NCI-H345 treated with DMSO at 0.1 percent for 48 hours (cell line): ENCODE measurements at regions not wholly inside any gene's neighbourhood (a gene's known extent, or its start where the extent isn't known, plus 50 kb on each side); places are given as distances from the start of the nearest gene placed in this dataset.
"Not testable (repeated sequence)": the region's sequence is repeated elsewhere in the genome, so short reads cannot be mapped to it uniquely, and the experiment has no call there.

Experiments
- DNase-seq: peaks from one replicate; lab custom pipeline; 2025; ENCODE audit not compliant: unreplicated experiment; lab: John Stamatoyannopoulos, UW

DNA sequence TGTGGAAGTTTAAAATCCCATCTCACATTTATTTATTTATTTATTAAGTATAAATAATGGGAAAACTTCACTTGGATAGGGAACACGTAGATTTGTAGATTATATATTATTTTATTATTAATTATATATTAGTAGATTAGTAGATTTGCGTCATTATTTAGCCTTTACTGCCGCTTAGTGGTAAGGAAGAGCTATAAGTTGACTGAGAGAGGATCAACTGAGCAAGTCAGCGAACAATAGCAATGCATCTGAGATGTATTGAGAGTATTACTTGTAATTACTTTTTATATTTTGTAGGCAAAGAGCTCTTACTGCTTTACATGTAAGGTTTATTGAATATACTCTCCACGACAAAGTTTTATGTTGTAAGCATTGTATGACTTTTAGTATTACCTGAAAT, 244.5 kb upstream of the ANKRD30A start:
- DNase-seq = no peak

GRCh38 chr10:36872702-36873393, 252.6 kb upstream of the ANKRD30A start:
- no peak for DNase-seq

- no peak for DNase-seq
These were observed 284.6 kb upstream of the ANKRD30A start for GRCh38 chr10:36840788-36841187.

- no peak for DNase-seq
These were observed 288.0 kb upstream of the ANKRD30A start for GRCh38 chr10:36837416-36837815.

- no peak for DNase-seq
These were observed 305.6 kb upstream of the ANKRD30A start for GRCh38 chr10:36819781-36820180.

- no peak for DNase-seq
These were observed 307.5 kb upstream of the ANKRD30A start for GRCh38 chr10:36817898-36818297.

GRCh38 chr10:36808625-36809362, 316.6 kb upstream of the ANKRD30A start:
- no peak for DNase-seq

DNA sequence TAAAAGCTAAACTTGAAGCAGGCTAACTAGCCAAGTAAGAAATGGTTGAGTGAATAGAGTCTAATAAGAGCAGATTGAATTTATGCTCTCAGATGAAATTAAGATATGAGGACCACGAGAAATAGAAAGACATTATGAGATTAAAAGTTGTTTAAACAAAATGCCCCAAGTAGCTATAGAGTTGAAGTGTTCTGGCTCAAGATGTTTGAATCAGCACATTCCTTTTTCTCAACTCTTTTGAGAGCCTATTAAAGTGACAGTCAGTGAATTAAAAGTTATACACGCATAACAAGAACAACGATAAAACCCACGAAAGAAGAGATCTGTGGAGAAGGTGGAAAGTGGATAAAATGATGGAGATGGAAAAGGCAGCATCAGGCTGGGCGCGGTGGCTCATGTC, 322.2 kb upstream of the ANKRD30A start:
- DNase-seq = no peak

DNA sequence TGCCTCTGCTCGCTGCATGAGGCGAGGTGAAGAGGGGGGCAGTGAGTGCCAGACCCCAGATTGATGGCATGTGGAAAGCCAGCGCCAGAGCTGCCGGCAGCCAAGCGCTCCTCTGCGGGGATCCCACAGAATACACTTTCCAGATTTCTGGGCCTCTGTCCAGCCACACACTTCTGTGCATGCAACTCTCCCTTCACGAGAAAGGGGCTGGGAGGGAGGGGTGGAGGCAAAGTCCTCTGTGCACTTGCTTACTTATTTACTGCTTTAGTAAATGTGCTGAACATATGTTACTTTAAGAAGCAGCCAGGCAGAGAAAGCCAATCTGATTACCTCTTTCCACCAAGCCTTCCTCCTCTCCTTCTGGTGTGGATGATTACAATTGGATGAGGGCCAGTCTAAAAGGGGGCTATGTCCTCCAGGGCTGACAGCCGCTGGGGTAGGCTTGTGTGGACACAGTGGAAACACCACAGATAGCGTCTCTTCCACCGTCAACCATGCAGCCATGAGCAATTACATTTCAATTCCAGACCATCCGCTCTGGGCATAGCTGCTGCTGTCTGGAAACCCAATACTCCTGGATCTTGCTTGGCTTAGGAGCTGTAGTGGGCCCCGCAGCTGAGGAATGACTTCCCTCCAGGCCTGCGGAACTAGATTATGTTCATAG, 322.8 kb upstream of the ANKRD30A start:
- no peak for DNase-seq

DNA sequence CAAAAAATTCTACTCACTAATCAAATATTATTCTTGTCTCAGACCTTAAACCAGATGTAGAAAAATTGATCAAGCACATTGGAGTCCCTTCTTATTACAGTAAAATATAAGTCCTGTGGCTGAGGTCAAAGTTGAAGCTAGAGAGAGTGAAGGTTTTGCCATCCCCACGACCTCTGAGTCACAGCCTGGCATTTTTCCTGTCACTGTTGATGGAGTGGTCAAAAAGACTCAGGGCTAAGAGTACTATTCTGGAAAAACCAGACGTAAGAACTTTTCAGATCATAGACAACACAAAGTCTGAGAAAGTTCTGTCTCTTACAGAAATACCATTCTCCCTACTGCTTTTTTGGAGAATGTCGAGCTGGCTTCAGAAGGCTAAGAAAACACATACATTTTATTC, 323.7 kb upstream of the ANKRD30A start:
- DNase-seq = no peak

DNA sequence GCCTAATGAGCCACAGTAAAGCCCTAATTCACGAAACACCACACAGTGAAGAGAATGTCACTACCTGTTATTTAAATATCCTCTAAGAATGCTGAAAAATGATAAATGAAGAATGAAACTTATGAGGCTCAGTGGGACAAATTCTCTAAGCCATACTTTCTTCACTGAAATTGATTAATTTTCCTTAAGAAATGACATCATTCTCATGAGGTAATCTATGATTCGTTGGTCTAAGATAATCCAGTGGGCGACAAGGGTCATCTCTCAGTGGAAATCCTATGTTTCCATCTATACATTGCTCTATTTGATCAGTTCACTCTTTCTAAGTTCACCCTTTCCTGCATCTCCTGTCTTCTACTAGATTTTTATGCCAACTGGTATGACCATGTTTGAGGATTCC, 330.4 kb upstream of the ANKRD30A start:
- DNase-seq = no peak

GRCh38 chr10:36789974-36790373, 335.4 kb upstream of the ANKRD30A start:
- no peak for DNase-seq

DNA sequence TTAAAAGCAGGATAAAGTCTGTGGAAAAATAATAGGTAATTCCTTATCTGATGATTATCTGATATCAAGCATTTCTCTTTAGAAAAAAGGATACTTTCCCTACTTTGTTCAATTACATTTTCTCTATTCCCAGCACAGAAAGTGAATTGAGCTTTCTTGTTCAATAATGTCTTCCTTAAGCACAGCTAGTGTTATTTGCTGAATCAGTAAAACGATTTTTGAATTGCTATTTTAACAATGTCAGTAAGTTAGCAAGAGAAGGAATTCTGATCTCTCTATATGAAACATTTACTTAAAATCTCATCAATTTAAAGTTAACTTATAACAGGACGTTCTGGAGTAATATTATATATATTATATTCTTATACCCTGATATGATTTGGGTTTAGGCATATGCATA, 337.2 kb upstream of the ANKRD30A start:
- no peak for DNase-seq

DNA sequence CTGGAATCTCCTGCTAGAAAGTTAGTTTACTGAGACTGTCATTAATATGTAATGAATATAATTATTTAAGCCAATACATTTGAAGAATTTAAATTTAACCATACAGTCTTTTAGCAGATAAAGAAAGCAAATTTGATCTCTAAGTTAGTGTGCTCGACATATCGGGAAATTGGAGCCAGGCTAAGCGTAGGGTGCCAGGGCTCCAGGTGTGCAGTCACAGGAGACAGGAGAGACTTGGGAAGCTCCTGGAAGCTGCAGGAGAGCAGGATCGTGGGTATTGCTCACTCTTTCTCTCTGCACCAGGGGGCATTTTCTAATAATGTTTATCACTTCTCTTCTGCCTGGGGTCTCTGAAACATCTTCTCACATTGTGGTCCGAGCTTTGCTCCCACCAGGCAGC, 342.0 kb upstream of the ANKRD30A start:
- DNase-seq = no peak

DNA sequence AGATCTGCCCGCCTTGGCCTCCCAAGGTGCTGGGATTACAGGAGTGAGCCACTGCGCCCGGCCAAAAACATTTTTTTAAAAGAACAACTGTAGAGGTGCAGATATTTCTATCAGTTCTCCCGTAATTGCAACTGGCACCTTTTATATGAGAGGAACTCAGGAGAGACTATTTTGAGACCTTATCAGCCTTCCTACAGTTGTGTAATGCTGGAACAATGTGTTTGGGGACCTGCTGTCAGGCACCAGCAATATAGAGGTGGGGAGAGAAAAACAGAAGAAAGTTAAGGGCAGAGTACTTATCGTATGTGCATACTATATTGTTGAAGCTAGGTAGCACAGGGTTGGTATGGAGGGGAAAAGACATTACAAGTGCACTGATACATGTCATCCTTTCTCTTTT, 343.8 kb upstream of the ANKRD30A start:
- DNase-seq = no peak

GRCh38 chr10:36780158-36780557, 345.2 kb upstream of the ANKRD30A start:
- DNase-seq = no peak

GRCh38 chr10:36779238-36779846, 346.1 kb upstream of the ANKRD30A start:
- DNase-seq = peak; percentile 12

DNA sequence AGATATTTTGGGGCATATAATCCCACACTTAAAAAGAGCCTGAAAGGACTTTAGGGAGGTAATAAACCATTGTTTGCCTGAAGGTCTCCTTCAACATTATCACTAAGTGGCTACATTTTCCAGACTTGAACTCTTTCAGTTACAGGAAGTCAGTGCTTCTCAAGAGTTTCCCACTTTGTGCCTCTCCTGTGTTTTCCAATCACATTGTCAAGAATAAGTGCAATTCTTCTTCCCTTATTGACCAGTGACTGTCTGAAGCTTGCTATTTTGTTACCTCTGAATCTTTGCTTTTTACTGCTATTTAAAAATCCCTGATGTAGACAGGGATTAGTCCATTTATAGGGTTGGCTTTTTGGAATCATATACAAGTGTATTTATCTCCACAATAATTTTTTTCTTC, 346.7 kb upstream of the ANKRD30A start:
- DNase-seq = no peak

- no peak for DNase-seq
These were observed 351.7 kb upstream of the ANKRD30A start for GRCh38 chr10:36773652-36774051.

GRCh38 chr10:36771725-36772124, 353.7 kb upstream of the ANKRD30A start:
- DNase-seq = no peak

DNA sequence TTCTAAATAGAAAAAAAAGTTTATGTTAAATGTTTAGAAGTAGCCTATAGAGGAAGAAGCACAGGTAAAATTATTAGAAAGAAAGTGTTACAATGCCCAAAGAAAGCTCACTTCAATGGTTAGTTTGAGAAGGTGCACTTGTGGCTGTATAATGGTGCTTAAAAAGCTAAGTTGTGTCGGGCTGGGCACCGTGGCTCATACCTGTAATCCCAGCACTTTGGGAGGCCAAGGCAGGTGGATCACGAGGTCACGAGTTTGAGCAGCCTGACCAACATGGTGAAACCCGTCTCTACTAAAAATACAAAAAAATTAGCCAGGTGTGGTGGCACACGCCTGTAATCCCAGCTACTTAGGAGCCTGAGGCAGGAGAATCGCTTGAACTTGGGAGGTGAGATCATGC, 355.7 kb upstream of the ANKRD30A start:
- not testable (repeated sequence) for DNase-seq

GRCh38 chr10:36766940-36767339, 358.5 kb upstream of the ANKRD30A start:
- DNase-seq = no peak
